ENCODE measurements at regions not wholly inside any gene's neighbourhood (a gene's known extent, or its start where the extent isn't known, plus 50 kb on each side); places are given as distances from the start of the nearest gene placed in this dataset.
"Not testable (repeated sequence)": the region's sequence is repeated elsewhere in the genome, so short reads cannot be mapped to it uniquely, and the experiment has no call there.

- DNase-seq (ENCODE audit: low read depth) = no peak
- Histone ChIP-seq H3K36me3 (ENCODE audit: control insufficient read depth, insufficient read depth, low read length) (no peaks in the 10 kb centered on the region), H3K4me3 (ENCODE audit: low read depth, low read length) (no peak overlapping the region), H3K27me3 (ENCODE audit: control insufficient read depth, insufficient read depth, low read length) (no peaks in the 10 kb centered on the region)
- TF ChIP-seq, protein P1, sequence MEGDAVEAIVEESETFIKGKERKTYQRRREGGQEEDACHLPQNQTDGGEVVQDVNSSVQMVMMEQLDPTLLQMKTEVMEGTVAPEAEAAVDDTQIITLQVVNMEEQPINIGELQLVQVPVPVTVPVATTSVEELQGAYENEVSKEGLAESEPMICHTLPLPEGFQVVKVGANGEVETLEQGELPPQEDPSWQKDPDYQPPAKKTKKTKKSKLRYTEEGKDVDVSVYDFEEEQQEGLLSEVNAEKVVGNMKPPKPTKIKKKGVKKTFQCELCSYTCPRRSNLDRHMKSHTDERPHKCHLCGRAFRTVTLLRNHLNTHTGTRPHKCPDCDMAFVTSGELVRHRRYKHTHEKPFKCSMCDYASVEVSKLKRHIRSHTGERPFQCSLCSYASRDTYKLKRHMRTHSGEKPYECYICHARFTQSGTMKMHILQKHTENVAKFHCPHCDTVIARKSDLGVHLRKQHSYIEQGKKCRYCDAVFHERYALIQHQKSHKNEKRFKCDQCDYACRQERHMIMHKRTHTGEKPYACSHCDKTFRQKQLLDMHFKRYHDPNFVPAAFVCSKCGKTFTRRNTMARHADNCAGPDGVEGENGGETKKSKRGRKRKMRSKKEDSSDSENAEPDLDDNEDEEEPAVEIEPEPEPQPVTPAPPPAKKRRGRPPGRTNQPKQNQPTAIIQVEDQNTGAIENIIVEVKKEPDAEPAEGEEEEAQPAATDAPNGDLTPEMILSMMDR (IDR thresholded peaks at IDR 0.05; ENCODE audit: insufficient read depth, low read length, poor library complexity, severe bottlenecking) = no peak
These were observed 100.4 kb upstream of the POGK start for GRCh38 chr1:166738873-166739272.

DNA sequence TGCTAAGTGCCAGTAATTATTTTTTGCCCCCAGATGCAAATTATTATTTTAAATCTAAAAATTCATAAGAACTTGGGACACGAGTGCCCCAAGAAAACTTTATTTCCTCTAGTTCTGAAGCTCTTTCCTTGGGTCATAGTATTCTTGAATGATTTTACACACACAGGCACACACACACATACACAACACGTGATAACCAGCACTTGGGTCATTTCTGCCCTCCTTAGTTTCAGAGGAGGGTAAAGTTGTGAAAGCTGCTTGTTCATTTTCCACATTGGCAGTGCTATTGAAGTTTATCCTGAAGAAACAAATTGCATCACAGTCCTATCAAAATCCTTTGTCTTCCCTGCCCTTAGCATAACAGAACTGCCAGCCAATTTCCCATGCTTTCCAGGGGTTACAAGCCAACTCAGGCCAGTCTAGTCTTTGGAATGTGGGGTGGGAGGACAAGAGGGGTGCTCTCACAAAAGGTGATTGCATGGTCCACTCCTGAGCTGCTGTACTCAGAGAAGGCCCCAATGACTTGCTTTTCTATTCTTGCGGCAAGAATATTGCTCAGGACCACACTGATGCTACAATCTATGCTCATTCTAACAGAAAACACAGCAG lies 98.5 kb upstream of the POGK start:
- Histone ChIP-seq H3K4me3 (ENCODE audit: low read depth, low read length) (no peak overlapping the region), H3K36me3 (ENCODE audit: control insufficient read depth, insufficient read depth, low read length) (no peaks in the 10 kb centered on the region), H3K27me3 (ENCODE audit: control insufficient read depth, insufficient read depth, low read length) (no peaks in the 10 kb centered on the region)
- TF ChIP-seq, protein P1 (IDR thresholded peaks at IDR 0.05; ENCODE audit: insufficient read depth, low read length, poor library complexity, severe bottlenecking) = no peak
- DNase-seq (ENCODE audit: low read depth) = no peak

GRCh38 chr1:166763318-166763717 lies 76.0 kb upstream of the POGK start:
- Histone ChIP-seq H3K36me3 (ENCODE audit: control insufficient read depth, insufficient read depth, low read length) (no peaks in the 10 kb centered on the region), H3K4me3 (ENCODE audit: low read depth, low read length) (no peak overlapping the region), H3K27me3 (ENCODE audit: control insufficient read depth, insufficient read depth, low read length) (no peaks in the 10 kb centered on the region)
- no peak for DNase-seq (ENCODE audit: low read depth)
- TF ChIP-seq, protein P1 (IDR thresholded peaks at IDR 0.05; ENCODE audit: insufficient read depth, low read length, poor library complexity, severe bottlenecking) = no peak

DNA sequence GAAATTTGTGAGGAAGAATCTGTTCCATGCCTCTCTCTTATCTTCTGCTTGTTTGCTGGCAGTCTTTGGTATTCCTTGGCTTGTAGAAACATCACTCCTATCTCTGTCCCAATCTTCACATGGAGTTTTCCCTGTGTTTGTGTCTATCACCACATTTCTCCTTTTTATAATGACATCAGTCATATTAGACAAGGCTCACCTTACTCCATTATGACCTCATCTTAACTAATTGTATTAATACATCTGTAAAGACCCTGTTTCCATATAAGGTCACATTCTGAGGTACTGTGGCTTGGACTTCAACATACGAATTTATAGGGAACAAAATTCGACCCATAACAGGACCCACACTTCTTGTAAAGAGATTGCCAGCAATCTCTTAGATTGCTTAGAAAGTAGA lies 72.3 kb upstream of the POGK start:
- DNase-seq (ENCODE audit: low read depth) = no peak
- no peak overlapping the region for H3K4me3 ChIP-seq (ENCODE audit: low read depth, low read length)
- TF ChIP-seq, protein P1 (IDR thresholded peaks at IDR 0.05; ENCODE audit: insufficient read depth, low read length, poor library complexity, severe bottlenecking) = no peak
- no peaks in the 10 kb centered on the region for H3K27me3 ChIP-seq (ENCODE audit: control insufficient read depth, insufficient read depth, low read length)
- no peaks in the 10 kb centered on the region for H3K36me3 ChIP-seq (ENCODE audit: control insufficient read depth, insufficient read depth, low read length)

DNA sequence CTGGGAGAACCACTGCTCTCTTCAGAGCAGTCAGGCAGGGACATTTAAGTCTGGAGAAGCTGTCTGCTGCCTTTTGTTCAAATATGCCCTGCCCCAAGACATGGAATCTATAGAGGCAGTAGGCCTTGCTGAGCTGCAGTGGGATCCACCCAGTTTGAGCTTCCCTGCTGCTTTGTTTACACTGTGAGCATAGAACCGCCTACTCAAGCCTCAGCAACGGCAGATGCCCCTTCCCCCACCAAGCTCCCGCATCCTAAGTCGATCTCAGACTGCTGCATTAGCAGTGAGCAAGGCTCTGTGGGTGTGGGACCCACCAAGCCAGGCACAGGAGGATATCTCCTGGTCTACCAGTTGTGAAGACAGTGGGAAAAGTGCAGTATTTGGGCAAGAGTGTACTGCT lies 54.6 kb upstream of the POGK start:
- H3K36me3 ChIP-seq (ENCODE audit: control insufficient read depth, insufficient read depth, low read length); H3K27me3 ChIP-seq (ENCODE audit: control insufficient read depth, insufficient read depth, low read length); H3K4me3 ChIP-seq (ENCODE audit: low read depth, low read length); DNase-seq (ENCODE audit: low read depth): not testable (repeated sequence)

DNA sequence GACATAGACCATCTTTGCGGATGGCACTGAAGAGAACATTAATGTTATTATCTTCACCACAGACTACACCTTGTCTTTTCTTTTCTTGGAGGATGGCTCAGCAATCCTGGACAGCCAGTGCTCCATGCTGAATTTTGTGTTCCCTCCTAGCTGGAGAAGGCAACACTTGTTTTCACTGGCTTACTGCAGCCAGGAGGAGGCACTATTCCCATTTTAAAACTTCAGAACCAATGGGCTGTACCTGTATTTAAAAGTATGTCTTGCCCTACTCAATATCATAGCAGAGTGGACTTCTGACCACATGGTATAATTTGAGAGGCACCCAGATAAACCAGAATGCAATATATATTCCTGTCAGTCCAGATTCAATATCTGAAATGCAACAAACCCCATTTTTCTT lies 53.3 kb upstream of the POGK start:
- DNase-seq (ENCODE audit: low read depth) = no peak
- no peak overlapping the region for H3K4me3 ChIP-seq (ENCODE audit: low read depth, low read length)
- H3K36me3 ChIP-seq (ENCODE audit: control insufficient read depth, insufficient read depth, low read length) = no peaks in the 10 kb centered on the region
- TF ChIP-seq, protein P1 (IDR thresholded peaks at IDR 0.05; ENCODE audit: insufficient read depth, low read length, poor library complexity, severe bottlenecking) = no peak
- no peaks in the 10 kb centered on the region for H3K27me3 ChIP-seq (ENCODE audit: control insufficient read depth, insufficient read depth, low read length)
